ENCODE measurements at regions not wholly inside any gene's neighbourhood (a gene's known extent, or its start where the extent isn't known, plus 50 kb on each side); places are given as distances from the start of the nearest gene placed in this dataset.

- DNase-seq (ENCODE audit: extremely low read depth in 1 of 4, low spot score in 3 of 4) = no peak
- Histone ChIP-seq H3K36me3 (ENCODE audit: control insufficient read depth, insufficient read depth, low read length) (no peaks in the 10 kb centered on the region), H3K9me1 (ENCODE audit: control insufficient read depth, insufficient read depth, low read length) (no peaks in the 10 kb centered on the region), H3K4me1 (replicated peaks in 1 of 2; ENCODE audit: control insufficient read depth in 2 of 2, insufficient read depth in 2 of 2, low read length in 2 of 2) (no peaks in the 10 kb centered on the region), H3K27ac (ENCODE audit: extremely low read depth, low read depth, low read length) (no peak overlapping the region), H3K9me3 (replicated peaks; ENCODE audit: control insufficient read depth, insufficient read depth, low read depth, low read length) (no peaks in the 10 kb centered on the region; the same call in 1 of the 2 replicates), H3K4me2 (ENCODE audit: insufficient read depth, low read length) (no peak overlapping the region), H3K27me3 (ENCODE audit: control insufficient read depth in 2 of 2, insufficient read depth in 2 of 2, low read length in 2 of 2) (no peaks in the 10 kb centered on the region), H2AFZ (ENCODE audit: low read depth, low read length) (no peak overlapping the region), H3K9ac (ENCODE audit: insufficient read depth in 1 of 2, low read depth in 2 of 2, low read length in 2 of 2) (no peak overlapping the region), H4K20me1 (replicated peaks; ENCODE audit: control insufficient read depth, insufficient read depth, low read length) (no peaks in the 10 kb centered on the region), H3K4me3 (no peak overlapping the region), H3K79me2 (ENCODE audit: control insufficient read depth, insufficient read depth, low read length) (no peaks in the 10 kb centered on the region)
- intact Hi-C loops (cut with micrococcal nuclease) = loop anchor here (5.0 kb wide), 1 partner anchor 52 kb away; no protein-coding TSS in a partner anchor
- no peak for ATAC-seq
- in situ Hi-C loops (cut with MboI) = no loop called here
- TF ChIP-seq ZNF134 (CRISPR knock-in tag; conservative IDR thresholded peaks at IDR 0.05) = no peak
- no peak for TF ChIP-seq FOXA3 (CRISPR knock-in tag; conservative IDR thresholded peaks at IDR 0.05 in 1 of 2, IDR thresholded peaks at IDR 0.05 in 1 of 2)
- no peak for TF ChIP-seq MCM5 (IDR thresholded peaks at IDR 0.05; ENCODE audit: low read depth)
- TF ChIP-seq BRF1 (IDR thresholded peaks at IDR 0.05; ENCODE audit: borderline replicate concordance, extremely low read depth, insufficient read length) = no peak
- no peak for TF ChIP-seq KLF1 (tag; IDR thresholded peaks at IDR 0.05)
- TF ChIP-seq NCOR1 (IDR thresholded peaks at IDR 0.05) = no peak
- ChIA-PET POLR2A (no interaction called here), CTCF (ENCODE audit: low intra/inter-chr PET ratio) (no interaction called here)
- no peak for FAIRE-seq
- no TSS peak for BruUV-seq (replicated peaks)
Observed at GRCh38 chr16:60064026-60064425, 1329.9 kb upstream of the GOT2 start.

GRCh38 chr16:60061396-60061795 lies 1327.3 kb upstream of the GOT2 start:
- no peak overlapping the region for H2AFZ ChIP-seq (ENCODE audit: low read depth, low read length)
- no peaks in the 10 kb centered on the region for H3K79me2 ChIP-seq (ENCODE audit: control insufficient read depth, insufficient read depth, low read length)
- DNase-seq (ENCODE audit: extremely low read depth in 1 of 4, low spot score in 3 of 4) = no peak
- no peaks in the 10 kb centered on the region for H4K20me1 ChIP-seq (replicated peaks; ENCODE audit: control insufficient read depth, insufficient read depth, low read length)
- CTCF ChIA-PET (ENCODE audit: low intra/inter-chr PET ratio) = no interaction called here
- H3K27me3 ChIP-seq (ENCODE audit: control insufficient read depth in 2 of 2, insufficient read depth in 2 of 2, low read length in 2 of 2) = no peaks in the 10 kb centered on the region
- FAIRE-seq = no peak
- TF ChIP-seq THAP7 (CRISPR knock-in tag; IDR thresholded peaks at IDR 0.05) (no peak), CHAMP1 (IDR thresholded peaks at IDR 0.05) (no peak), PML (IDR thresholded peaks at IDR 0.05; ENCODE audit: low read length) (no peak), PHF21A (IDR thresholded peaks at IDR 0.05; ENCODE audit: borderline replicate concordance, low read depth) (no peak), TBL1XR1 (IDR thresholded peaks at IDR 0.05; ENCODE audit: low read length in 2 of 2) (no peak), RAD21 (CRISPR knock-in tag; conservative IDR thresholded peaks at IDR 0.05 in 1 of 2, IDR thresholded peaks at IDR 0.05 in 1 of 2) (no peak), ZNF395 (CRISPR knock-in tag; IDR thresholded peaks at IDR 0.05) (no peak)
- H3K9ac ChIP-seq (ENCODE audit: insufficient read depth in 1 of 2, low read depth in 2 of 2, low read length in 2 of 2) = no peak overlapping the region
- no peaks in the 10 kb centered on the region for H3K36me3 ChIP-seq (ENCODE audit: control insufficient read depth, insufficient read depth, low read length)
- POLR2A ChIA-PET = no interaction called here
- H3K4me3 ChIP-seq = no peak overlapping the region
- no TSS peak for BruUV-seq (replicated peaks)
- in situ Hi-C loops (cut with MboI) = no loop called here
- intact Hi-C loops (cut with micrococcal nuclease) = loop anchor here (5.0 kb wide), 1 partner anchor 49 kb away; no protein-coding TSS in a partner anchor
- H3K9me3 ChIP-seq (replicated peaks; ENCODE audit: control insufficient read depth, insufficient read depth, low read depth, low read length) = no peaks in the 10 kb centered on the region; the same call in 1 of the 2 replicates
- no peaks in the 10 kb centered on the region for H3K4me1 ChIP-seq (replicated peaks in 1 of 2; ENCODE audit: control insufficient read depth in 2 of 2, insufficient read depth in 2 of 2, low read length in 2 of 2)
- no peak overlapping the region for H3K4me2 ChIP-seq (ENCODE audit: insufficient read depth, low read length)
- no peak for ATAC-seq
- H3K9me1 ChIP-seq (ENCODE audit: control insufficient read depth, insufficient read depth, low read length) = no peaks in the 10 kb centered on the region
- no peak overlapping the region for H3K27ac ChIP-seq (ENCODE audit: extremely low read depth, low read depth, low read length)
